ENCODE measurements at regions not wholly inside any gene's neighbourhood (a gene's known extent, or its start where the extent isn't known, plus 50 kb on each side); places are given as distances from the start of the nearest gene placed in this dataset.

GRCh38 chr20:10861090-10861489, 187.3 kb upstream of the JAG1 start:
- in situ Hi-C loops (cut with MboI; ENCODE audit: low sequenced_read_pairs): no loop called here

- in situ Hi-C loops (cut with MboI; ENCODE audit: low sequenced_read_pairs): no loop called here
Measured at GRCh38 chr20:10861619-10862018, 187.8 kb upstream of the JAG1 start.

GRCh38 chr20:10863337-10864060, 189.7 kb upstream of the JAG1 start:
- in situ Hi-C loops (cut with MboI; ENCODE audit: low sequenced_read_pairs): no loop called here

- in situ Hi-C loops (cut with MboI; ENCODE audit: low sequenced_read_pairs): no loop called here
Measured at GRCh38 chr20:10864076-10864672, 190.4 kb upstream of the JAG1 start.

GRCh38 chr20:10868299-10868698, 194.5 kb upstream of the JAG1 start:
- in situ Hi-C loops (cut with MboI; ENCODE audit: low sequenced_read_pairs): no loop called here

- in situ Hi-C loops (cut with MboI; ENCODE audit: low sequenced_read_pairs): no loop called here
Measured at GRCh38 chr20:10873026-10873425, 199.2 kb upstream of the JAG1 start.

GRCh38 chr20:10875653-10876052, 201.9 kb upstream of the JAG1 start:
- in situ Hi-C loops (cut with MboI; ENCODE audit: low sequenced_read_pairs): no loop called here

- in situ Hi-C loops (cut with MboI; ENCODE audit: low sequenced_read_pairs): no loop called here
Measured at GRCh38 chr20:10876558-10876957, 202.8 kb upstream of the JAG1 start.

GRCh38 chr20:10877342-10877741, 203.5 kb upstream of the JAG1 start:
- in situ Hi-C loops (cut with MboI; ENCODE audit: low sequenced_read_pairs): no loop called here

- in situ Hi-C loops (cut with MboI; ENCODE audit: low sequenced_read_pairs): no loop called here
Measured at GRCh38 chr20:10883166-10883565, 209.4 kb upstream of the JAG1 start.

GRCh38 chr20:10893321-10893720, 219.5 kb upstream of the JAG1 start:
- in situ Hi-C loops (cut with MboI; ENCODE audit: low sequenced_read_pairs): no loop called here

- in situ Hi-C loops (cut with MboI; ENCODE audit: low sequenced_read_pairs): no loop called here
Measured at GRCh38 chr20:10897336-10897735, 223.5 kb upstream of the JAG1 start.

GRCh38 chr20:10898552-10898951, 224.8 kb upstream of the JAG1 start:
- in situ Hi-C loops (cut with MboI; ENCODE audit: low sequenced_read_pairs): no loop called here

GRCh38 chr20:10902174-10902573, 228.4 kb upstream of the JAG1 start:
- in situ Hi-C loops (cut with MboI; ENCODE audit: low sequenced_read_pairs): no loop called here

GRCh38 chr20:10902576-10903282, 228.9 kb upstream of the JAG1 start:
- in situ Hi-C loops (cut with MboI; ENCODE audit: low sequenced_read_pairs): no loop called here

GRCh38 chr20:10906834-10907233, 233.0 kb upstream of the JAG1 start:
- in situ Hi-C loops (cut with MboI; ENCODE audit: low sequenced_read_pairs): no loop called here

GRCh38 chr20:10909803-10910202, 236.0 kb upstream of the JAG1 start:
- in situ Hi-C loops (cut with MboI; ENCODE audit: low sequenced_read_pairs): no loop called here

- in situ Hi-C loops (cut with MboI; ENCODE audit: low sequenced_read_pairs): no loop called here
Measured at GRCh38 chr20:10910535-10911178, 236.9 kb upstream of the JAG1 start.

GRCh38 chr20:10911298-10911697, 237.5 kb upstream of the JAG1 start:
- in situ Hi-C loops (cut with MboI; ENCODE audit: low sequenced_read_pairs): no loop called here

- in situ Hi-C loops (cut with MboI; ENCODE audit: low sequenced_read_pairs): no loop called here
Measured at GRCh38 chr20:10915815-10916214, 242.0 kb upstream of the JAG1 start.

- in situ Hi-C loops (cut with MboI; ENCODE audit: low sequenced_read_pairs): no loop called here
Measured at GRCh38 chr20:10916312-10916711, 242.5 kb upstream of the JAG1 start.

GRCh38 chr20:10917826-10918225, 244.0 kb upstream of the JAG1 start:
- in situ Hi-C loops (cut with MboI; ENCODE audit: low sequenced_read_pairs): no loop called here

All from HL-60/S4 treated with phorbol 12-myristate 13-acetate at 8.2 ng/mL for 4 days and 3 days (cell line).